Stimulated activated CD4-positive, alpha-beta T cell treated with anti-CD3 and anti-CD28 coated beads, TNF-alpha, amount 100 ng/mL, for 1 hour (primary cell): ENCODE measurements at regions not wholly inside any gene's neighbourhood (a gene's known extent, or its start where the extent isn't known, plus 50 kb on each side); places are given as distances from the start of the nearest gene placed in this dataset.

Source experiments
- DNase-seq, 3 donors: peaks; one replicate each; pipeline ENCODE4 v3.0.0-alpha.2; 2020; ENCODE audit warnings: low read depth in 3 of 3, low spot score in 1 of 3

DNA sequence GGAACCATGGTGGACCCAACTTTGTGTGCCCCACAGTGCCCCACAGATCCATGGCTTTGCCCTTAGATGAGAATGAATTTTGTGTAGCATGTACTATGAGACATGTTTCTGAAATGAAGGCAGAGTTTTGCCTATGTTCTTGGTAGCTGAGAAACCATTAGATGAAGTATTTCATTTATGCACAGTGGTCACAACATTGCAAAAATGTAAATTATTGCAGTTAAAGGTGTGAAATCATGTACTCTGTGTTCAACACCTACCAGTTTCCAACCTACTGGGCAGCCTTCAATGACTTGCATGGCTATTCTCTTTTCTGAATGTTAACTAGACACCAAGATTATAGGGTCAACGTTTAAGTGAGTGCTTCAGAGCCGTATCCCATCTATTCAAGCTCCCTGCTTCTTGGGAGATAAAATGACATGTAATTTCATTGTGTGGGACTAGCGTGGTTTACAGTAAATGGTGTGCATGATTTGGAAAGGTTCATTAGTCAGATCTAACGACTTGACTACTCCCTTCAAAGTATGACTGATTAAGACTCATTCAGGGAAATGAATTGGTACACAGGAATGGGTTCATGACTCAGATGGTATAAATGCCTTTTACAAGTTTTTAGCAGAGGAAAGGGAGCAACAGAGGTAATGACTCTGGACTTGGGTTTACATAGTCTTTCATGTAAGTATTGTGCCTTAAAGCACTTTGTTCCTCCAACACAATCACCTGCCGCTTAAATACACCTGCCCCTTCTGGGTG lies 106.1 kb upstream of the AKIRIN2 start:
- DNase-seq: no peak

DNA sequence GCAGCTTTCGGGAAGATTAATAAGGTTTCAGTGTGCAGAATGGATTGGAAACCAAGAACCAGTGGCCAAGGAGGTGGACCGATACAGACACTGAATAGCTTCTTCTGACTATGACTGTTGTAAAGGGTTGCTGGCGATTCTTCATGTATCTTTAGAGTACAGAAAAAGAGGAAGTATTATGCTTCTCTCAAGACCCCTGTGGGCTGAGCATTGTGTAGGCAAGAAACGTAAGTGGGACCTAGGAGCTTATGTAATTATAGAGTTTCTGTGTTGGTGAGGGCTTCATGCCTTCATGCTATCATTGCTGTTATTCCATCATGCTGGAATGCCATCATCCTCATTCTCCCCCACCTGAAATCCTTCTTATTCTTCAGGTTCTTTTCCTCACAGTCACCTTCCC lies 105.4 kb upstream of the AKIRIN2 start:
- no peak for DNase-seq

DNA sequence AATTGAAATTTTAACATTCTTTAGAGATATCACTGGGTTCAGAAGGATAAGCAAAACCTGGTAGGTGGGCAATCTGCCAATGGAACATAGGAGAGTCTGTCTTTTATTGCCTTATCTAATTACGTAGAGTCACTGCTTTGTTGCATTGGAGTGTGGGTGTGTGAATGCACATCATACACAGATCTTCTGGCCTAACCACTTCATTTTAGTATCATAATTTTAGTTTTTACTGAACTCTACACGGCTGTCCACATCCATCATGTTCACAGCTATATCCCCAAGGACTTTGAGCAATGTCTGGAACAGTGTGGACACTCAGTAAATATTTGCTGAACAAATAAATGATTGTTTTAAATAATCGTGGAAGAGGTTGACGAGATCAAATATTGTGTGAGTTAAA lies 104.6 kb upstream of the AKIRIN2 start:
- no peak for DNase-seq

DNA sequence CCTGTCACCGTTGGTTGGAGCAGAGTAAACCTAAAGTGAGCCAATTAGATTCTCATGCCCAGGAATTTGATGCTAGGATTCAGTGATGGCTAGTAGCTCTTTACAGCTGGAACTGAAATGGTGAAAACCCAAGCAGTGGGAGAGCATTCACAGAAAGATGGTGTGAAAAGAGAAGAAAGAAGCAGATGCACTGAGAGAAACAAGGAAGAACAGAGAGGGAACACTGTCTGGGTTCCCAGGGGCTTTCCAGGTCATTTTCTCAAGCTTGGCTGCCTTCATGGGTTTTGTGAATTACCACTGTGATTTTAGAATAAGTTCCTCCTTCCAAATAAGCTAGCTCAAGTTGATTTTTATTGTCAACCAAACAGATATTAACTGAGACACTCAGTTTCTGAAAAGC lies 104.1 kb upstream of the AKIRIN2 start:
- DNase-seq: no peak

DNA sequence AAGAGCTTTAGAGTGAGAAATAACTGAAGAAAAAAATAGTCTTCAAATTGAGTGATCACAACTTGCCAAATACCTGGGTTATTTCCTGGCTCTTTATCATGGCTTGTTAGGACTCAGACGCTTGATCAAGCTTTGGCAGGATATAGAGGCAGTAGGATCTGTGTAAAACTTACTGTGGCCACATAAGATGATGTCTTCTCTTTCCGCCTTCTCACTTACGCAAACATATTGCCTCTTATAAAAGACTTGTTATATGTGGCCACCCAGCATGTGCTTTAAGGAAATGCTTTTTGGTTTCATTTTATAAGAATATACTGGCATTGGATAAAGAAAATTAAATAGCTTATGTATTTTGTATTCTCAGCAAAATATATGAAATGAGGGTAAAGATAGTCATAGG lies 101.8 kb upstream of the AKIRIN2 start:
- no peak for DNase-seq

DNA sequence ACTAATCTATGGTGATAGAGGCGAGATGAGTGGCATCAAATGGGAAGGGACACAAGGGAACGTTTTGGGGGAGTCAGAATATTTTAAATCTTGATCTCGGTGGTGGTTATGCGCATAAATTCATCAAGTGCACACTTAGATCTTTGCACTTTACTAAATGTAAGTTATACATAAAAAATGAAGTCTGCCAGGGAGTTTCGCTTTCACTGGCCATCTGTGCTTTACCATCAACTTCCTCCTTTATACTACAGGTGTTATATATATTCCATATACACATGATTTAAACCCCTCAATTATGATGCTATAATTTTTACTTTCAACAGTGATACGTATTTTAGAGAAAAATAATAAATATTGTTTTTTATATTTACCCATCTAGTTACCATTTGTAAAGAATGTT lies 97.6 kb upstream of the AKIRIN2 start:
- DNase-seq: no peak

DNA sequence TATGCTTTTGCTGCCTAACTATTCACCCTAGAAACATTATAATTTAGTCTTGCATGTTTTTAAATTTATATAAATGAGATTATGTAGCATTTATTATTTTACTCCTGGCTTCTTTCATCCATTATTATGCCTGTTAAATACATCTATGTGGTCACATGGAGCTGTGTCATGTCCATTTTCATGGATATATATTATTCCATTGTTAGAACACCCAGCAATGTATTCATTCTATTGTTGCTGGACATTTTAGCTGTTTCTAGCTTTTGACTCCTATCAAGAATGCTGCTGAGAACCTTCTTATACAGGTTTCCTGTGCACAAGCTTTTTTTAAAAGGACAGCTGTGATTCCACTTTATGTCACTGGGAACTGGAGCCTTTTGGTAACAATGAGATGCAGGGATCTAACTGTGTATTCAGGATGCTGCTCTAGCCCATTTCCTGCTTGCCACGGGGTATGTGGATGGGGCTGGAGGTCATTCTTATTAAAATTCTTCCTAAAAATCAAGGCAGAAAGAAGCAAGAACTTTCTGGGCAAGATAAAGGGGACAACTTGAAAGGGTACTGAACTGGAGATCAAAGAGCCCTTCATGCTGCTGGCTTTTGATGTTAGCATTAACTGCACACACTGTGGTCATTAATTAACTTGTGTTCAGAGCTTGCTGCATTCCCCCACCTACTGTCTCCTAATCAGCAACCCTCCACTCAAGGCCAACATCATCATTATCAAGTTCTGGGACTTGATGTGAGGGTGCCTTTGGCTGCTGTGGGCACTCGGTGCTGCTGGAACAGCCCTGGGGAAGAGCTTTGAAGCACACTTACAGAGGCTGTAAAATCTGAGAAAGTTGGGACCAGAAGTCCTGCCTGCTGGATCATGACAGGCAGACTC lies 96.6 kb upstream of the AKIRIN2 start:
- DNase-seq: no peak

DNA sequence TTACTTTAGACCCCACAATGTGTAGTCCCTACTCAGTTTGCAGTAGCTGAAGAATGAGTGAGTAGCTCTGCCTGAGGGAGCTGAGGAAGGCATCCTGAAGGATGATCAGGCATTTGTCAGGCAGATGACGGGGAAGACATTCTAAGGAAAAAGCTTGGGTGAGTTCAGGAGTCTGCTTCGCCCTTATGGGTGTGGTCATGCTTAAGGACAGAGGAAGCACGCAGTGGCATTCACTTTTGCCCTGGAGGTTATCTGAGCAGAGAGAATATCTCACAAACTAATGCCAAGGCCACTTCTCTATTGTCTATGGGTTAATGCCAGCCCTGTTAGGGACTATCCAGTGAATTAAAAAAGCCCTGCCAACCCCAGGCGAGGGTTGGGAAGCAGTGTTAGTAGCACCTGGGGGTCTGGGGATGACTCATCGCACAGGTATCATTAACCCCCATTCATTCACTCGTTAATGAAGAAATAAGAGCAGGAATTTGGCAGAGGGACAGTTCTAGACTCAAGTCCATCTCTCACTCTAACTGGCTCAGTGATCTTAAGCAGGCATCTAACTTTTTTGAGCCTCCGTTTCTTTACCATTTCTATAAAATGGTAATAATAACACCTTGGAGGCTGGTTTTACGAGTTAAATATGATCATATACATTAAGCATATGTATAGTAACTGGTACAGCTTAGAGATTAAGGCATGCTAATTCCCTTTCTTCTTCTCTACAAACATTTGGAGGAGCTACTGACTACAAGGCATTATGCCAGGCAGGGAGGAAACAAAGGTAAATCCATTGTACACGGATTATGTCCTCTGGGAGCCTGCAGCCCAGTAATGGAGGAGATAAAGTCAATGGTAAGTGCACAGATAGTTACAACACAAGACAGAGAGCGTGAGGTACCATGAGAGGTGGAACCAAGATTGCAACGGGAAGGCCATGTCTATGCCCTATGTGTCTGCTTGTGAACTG lies 93.2 kb upstream of the AKIRIN2 start:
- DNase-seq: no peak

DNA sequence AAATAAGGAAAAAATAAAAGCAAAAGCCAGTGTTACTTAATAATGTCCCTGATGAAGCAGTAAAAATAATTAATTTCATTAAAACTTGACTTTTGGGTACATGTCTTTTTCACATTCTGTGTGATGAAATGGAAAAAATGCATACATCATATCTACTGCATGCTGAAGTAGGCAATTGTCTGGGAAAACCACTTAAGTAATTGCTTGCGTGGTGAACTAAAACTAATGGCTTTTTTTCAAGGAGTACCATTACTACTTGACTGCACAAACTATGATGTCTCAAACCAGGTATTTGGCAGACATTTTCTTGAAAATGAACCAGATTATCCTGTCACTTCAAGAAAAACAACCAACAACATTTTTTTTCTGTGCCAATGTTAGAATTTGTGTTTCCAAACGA lies 91.3 kb upstream of the AKIRIN2 start:
- no peak for DNase-seq

DNA sequence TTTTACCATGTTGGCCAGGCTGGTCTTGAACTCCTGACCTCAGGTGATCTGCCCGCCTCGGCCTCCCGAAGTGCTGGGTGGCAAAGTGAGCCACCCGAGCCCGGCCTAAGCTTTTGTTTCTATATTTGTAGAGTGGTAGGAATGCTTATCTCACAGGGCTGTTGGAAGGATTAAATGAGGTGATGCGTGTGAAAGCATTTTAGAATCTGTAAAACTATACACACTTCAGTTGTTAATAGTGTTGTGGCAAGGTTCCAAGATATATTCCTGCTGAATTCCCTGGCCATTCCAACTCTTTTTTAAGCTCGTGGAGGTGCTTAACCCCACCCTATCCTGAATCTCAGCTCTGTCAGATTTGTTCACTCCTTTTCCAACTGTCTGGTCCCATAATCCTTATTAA lies 89.9 kb upstream of the AKIRIN2 start:
- no peak for DNase-seq

DNA sequence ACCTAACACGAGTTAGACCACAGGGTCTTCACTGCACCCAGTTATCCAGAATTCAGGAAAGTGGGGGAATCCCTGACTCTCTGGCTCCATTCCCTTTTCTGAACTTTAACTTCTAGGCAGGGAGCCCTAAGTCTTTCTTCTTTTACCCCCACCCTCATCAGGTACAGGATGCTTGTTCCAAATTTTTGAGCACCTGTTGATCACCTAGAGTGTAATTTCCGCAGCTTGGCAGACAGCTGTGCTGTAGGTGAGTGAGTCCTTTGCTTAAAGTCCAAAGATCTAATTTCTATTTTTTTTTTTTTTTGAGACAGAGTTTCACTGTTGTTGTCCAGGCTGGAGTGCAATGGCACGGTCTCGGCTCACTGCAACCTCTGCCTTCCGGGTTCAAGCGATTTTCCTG lies 89.5 kb upstream of the AKIRIN2 start:
- DNase-seq: no peak

DNA sequence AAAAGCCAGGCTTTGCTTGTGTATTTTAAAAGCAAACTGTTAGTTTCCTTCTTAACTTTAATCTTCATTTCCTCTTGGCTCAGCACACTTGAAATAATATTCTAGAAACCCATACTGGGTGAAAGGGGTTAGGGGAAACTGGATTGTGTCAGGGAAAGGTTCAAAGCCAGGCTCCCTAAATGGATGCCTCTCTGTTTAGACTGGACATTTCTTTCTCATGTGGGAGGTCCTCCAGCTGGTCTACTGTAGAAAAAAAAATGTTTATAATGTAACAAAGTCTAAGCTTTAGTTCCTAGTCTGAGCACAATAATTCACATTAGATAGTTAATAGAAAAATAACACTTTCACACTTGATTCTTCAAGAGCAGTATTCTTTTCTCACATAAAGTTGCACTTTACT lies 89.0 kb upstream of the AKIRIN2 start:
- DNase-seq: no peak

DNA sequence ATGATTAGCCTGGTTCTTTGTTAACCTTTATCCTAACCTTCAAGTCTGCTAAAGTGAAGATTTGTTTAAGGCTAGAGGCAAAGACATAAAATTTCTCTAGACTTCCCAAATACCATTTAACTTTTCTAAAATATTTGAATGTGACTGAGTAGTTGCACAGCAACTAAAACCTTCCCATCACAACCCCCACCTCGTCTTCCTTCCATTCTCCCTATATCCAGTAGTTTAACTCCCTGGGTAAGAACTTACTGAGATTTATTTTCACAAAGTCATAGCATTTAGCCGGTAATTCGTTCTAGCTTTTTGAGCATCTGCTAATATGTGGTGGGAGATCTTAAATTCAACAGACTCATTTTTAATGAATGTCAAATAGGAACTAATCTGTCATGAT lies 87.9 kb upstream of the AKIRIN2 start:
- DNase-seq: no peak

DNA sequence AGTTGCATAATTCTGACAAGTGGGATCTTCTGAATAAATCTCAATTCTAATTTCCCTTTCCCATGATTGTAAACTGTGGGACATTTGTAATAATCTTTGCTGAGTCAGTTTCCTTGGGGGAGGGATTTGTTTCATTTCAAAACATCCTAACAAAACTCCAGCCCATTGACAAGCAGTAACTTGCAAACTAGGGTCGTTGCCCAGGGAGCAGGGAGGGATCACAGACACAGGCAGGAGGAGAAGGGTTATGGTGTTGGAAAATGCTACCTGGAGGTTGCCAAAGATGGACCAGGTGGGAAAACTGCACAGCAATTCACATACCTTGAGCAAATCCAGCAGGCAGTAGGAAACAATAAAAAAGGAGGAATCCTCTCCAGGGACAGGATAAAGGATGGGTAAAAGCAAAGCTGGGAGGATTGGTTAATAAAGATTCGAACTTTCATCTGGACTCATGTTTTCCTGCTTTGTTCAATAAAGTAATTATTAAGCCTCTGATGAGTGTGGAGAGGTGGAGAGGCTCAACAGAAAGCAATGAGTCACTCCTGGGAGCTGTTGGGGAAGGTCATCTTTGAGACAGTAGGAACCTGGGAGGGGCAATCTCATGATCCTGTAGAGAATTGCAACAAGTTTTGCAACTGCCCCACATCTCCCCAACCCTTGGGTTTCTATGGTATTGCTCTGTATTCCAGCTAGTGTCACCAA lies 87.3 kb upstream of the AKIRIN2 start:
- no peak for DNase-seq

DNA sequence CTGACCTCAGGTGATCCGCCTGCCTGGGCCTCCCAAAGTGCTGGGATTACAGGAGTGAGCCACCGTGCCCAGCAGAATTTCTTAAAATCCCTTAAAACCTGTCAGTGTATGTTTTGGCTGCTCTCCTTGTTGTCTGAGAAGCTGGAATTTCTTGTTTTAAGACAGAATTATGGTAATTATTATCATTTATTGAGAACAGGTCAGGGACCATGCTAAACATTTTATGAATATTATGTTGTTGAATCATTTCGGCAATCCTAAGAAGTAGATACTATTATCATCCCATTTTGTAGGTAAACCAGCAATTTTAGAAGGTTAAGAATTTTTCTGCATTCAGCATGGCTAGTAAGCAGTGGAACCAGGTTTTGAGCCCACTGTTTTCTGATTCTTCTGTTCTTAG lies 86.1 kb upstream of the AKIRIN2 start:
- no peak for DNase-seq

DNA sequence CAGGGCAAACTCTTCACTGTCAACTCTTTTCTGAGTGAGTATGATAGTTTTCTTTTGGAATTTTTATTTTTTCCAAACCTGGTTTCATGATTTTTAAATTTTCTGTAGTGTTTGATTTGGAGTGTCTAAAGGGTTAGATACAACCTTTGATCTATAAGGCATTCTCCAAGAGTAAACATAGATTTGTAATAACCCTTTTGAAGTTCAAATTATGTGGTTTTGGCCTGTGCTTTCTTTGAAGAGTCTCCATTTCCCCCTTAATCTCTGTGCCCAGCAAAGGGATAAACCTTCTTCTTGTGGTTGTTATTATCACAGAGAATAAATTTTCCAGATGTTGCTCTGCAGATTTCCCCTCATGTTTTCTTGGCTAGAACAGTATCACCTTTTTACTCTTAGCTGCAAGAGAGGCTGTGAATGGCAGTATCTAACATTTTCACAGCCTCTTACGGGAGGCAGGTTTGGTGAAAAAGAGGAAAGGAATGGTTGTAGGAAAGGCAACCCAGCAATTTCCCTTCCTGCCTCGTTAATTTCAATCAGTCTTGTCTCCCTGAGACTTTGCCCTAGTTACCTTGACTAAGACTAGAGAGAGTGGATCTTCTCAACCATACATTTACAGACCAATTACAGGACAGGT lies 83.3 kb upstream of the AKIRIN2 start:
- no peak for DNase-seq

DNA sequence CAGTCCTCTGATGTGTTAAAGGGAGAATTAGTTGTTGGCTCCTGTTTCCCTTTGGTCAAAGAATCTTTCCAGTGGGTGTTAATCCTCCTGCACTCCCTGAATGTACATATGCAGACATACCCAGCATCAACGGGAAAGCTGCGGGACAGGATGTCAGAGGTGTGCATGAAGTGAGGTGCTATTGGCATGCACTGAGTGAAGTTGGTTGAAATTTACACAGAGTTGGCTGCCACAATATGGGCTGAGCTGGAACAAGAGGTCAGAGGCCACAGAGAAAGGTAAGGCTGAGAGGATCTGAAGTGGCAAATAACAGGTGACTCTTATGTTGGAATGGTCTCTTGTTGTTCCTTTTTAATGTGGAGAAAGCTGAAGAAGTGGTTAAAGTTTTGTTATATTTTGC lies 82.7 kb upstream of the AKIRIN2 start:
- DNase-seq: no peak

DNA sequence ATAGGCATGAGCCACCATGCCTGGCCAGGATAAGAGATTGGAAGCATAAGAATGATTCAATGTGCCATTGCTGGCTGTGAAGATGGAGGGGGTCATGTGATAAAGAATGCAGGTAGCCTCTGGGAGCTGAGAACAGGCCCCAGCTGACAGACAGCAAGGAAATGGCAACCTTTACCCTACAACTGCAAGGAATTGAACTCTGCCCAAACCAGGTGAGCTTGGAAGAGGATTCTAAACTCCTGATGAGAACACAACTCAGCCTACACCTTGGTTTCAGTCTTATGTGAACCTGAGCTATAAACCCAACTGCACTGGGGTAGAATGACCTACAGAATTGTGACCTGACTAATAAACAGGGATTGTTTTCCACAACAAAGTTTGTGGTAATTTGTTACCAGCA lies 82.0 kb upstream of the AKIRIN2 start:
- DNase-seq: no peak

DNA sequence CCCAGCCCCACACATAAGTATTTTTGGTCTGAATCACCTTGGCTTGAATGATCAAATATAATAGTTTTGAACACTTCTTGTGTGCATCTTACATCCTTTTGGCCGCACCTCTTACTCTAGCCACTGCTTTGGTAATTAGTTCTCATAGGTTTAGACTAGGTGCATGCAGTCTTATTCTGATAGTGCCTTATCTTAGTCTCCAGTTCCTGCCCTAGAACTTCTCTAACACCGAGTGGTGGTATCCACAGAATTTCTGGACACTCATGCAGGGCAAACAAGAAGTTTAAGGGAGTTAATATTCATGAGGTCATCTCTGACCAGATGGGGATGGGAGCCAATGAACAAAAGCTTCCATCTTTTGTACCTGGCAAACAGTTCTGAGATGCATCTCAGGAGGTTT lies 77.5 kb upstream of the AKIRIN2 start:
- DNase-seq: no peak
